B cell (primary cell): ENCODE measurements at regions not wholly inside any gene's neighbourhood (a gene's known extent, or its start where the extent isn't known, plus 50 kb on each side); places are given as distances from the start of the nearest gene placed in this dataset.
"Not testable (repeated sequence)": the region's sequence is repeated elsewhere in the genome, so short reads cannot be mapped to it uniquely, and the experiment has no call there.

ENCODE experiments used
- EZH2 ChIP-seq: IDR thresholded peaks from 2 replicates; pipeline ENCODE4 v1.6.1; 2012; ENCODE audit warnings: borderline replicate concordance, low read depth, mild to moderate bottlenecking, moderate library complexity, low read length; ENCODE audit not compliant: insufficient read depth, poor library complexity, severe bottlenecking
- TF ChIP-seq, protein P1 (sequence below): fragments of 200-600 bp; IDR thresholded peaks from one replicate; pipeline ENCODE4 v1.8.0; 2022; ENCODE audit warnings: antibody characterized with exemption, mild to moderate bottlenecking

GRCh38 chr21:35157374-35157773 lies 108.3 kb upstream of the RUNX1 start:
- TF ChIP-seq, protein P1, sequence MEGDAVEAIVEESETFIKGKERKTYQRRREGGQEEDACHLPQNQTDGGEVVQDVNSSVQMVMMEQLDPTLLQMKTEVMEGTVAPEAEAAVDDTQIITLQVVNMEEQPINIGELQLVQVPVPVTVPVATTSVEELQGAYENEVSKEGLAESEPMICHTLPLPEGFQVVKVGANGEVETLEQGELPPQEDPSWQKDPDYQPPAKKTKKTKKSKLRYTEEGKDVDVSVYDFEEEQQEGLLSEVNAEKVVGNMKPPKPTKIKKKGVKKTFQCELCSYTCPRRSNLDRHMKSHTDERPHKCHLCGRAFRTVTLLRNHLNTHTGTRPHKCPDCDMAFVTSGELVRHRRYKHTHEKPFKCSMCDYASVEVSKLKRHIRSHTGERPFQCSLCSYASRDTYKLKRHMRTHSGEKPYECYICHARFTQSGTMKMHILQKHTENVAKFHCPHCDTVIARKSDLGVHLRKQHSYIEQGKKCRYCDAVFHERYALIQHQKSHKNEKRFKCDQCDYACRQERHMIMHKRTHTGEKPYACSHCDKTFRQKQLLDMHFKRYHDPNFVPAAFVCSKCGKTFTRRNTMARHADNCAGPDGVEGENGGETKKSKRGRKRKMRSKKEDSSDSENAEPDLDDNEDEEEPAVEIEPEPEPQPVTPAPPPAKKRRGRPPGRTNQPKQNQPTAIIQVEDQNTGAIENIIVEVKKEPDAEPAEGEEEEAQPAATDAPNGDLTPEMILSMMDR: not testable (repeated sequence)
- TF ChIP-seq EZH2: not testable (repeated sequence)
